NCI-H510A treated with DMSO at 0.1 percent for 48 hours (cell line): ENCODE measurements at regions not wholly inside any gene's neighbourhood (a gene's known extent, or its start where the extent isn't known, plus 50 kb on each side); places are given as distances from the start of the nearest gene placed in this dataset.
"Not testable (repeated sequence)": the region's sequence is repeated elsewhere in the genome, so short reads cannot be mapped to it uniquely, and the experiment has no call there.

Experiments
- DNase-seq: peaks from one replicate; lab custom pipeline; 2025; lab: John Stamatoyannopoulos, UW

- no peak for DNase-seq
Observed at GRCh38 chr10:4294996-4295792, 510.2 kb upstream of the KLF6 start.

- no peak for DNase-seq
Observed at GRCh38 chr10:4294271-4294670, 509.3 kb upstream of the KLF6 start.

- DNase-seq = no peak
Observed at GRCh38 chr10:4291990-4292389, 507.0 kb upstream of the KLF6 start.

- no peak for DNase-seq
Observed at GRCh38 chr10:4285121-4285520, 500.1 kb upstream of the KLF6 start.

- DNase-seq = no peak
Observed at GRCh38 chr10:4283846-4284610, 499.0 kb upstream of the KLF6 start.

GRCh38 chr10:4282496-4282895, 497.5 kb upstream of the KLF6 start:
- no peak for DNase-seq

- DNase-seq = no peak
Observed at GRCh38 chr10:4281190-4281825, 496.3 kb upstream of the KLF6 start.

GRCh38 chr10:4280461-4281189, 495.6 kb upstream of the KLF6 start:
- DNase-seq = no peak

- no peak for DNase-seq
Observed at GRCh38 chr10:4279655-4280054, 494.6 kb upstream of the KLF6 start.

GRCh38 chr10:4278186-4278585, 493.2 kb upstream of the KLF6 start:
- DNase-seq = no peak

- DNase-seq = no peak
Observed at GRCh38 chr10:4276151-4276550, 491.1 kb upstream of the KLF6 start.

GRCh38 chr10:4274671-4275070, 489.7 kb upstream of the KLF6 start:
- DNase-seq = not testable (repeated sequence)

GRCh38 chr10:4271193-4271592, 486.2 kb upstream of the KLF6 start:
- no peak for DNase-seq

- DNase-seq = no peak
Observed at GRCh38 chr10:4270116-4270515, 485.1 kb upstream of the KLF6 start.

- not testable (repeated sequence) for DNase-seq
Observed at GRCh38 chr10:4268490-4268889, 483.5 kb upstream of the KLF6 start.

- DNase-seq = no peak
Observed at GRCh38 chr10:4267086-4267773, 482.2 kb upstream of the KLF6 start.

- no peak for DNase-seq
Observed at GRCh38 chr10:4266416-4267085, 481.5 kb upstream of the KLF6 start.

- DNase-seq = no peak
Observed at GRCh38 chr10:4265964-4266363, 481.0 kb upstream of the KLF6 start.

GRCh38 chr10:4264209-4264865, 479.3 kb upstream of the KLF6 start:
- DNase-seq = no peak

GRCh38 chr10:4263601-4263921, 478.6 kb upstream of the KLF6 start:
- no peak for DNase-seq
